GM23338 (cell line): ENCODE measurements at regions not wholly inside any gene's neighbourhood (a gene's known extent, or its start where the extent isn't known, plus 50 kb on each side); places are given as distances from the start of the nearest gene placed in this dataset.

Experiments used
- ATAC-seq: fragments of 200-7000 bp; cut with Tn5 transposase; 3 replicates; pipeline ENCODE4 v1.9.1; 2020
- DNase-seq: peaks from one replicate; pipeline ENCODE4 v3.0.0-alpha.2; 2015; ENCODE audit warnings: low spot score
- H2AFZ ChIP-seq: fragments of 200-600 bp; sonication (generic); 2 replicates; pipeline ENCODE4 v1.8.0; 2016; ENCODE audit warnings: antibody characterized with exemption, mild to moderate bottlenecking, moderate library complexity
- H3F3A ChIP-seq: fragments of 200-600 bp; sonication (generic); replicated peaks from 2 replicates; pipeline ENCODE4 v1.8.0; 2017; ENCODE audit warnings: antibody characterized with exemption, mixed run types, low read depth
- H3K27ac ChIP-seq: fragments of 200-600 bp; sonication (generic); 2 replicates; pipeline ENCODE4 v1.6.1; 2016; ENCODE audit warnings: low read depth
- H3K27me3 ChIP-seq: fragments of 200-600 bp; sonication (generic); 2 replicates; pipeline ENCODE4 v1.8.0; 2016; ENCODE audit warnings: mild to moderate bottlenecking, mixed run types, moderate library complexity; ENCODE audit not compliant: insufficient read depth
- H3K36me3 ChIP-seq: fragments of 200-600 bp; sonication (generic); 2 replicates; pipeline ENCODE4 v1.8.0; 2016; ENCODE audit warnings: mild to moderate bottlenecking; ENCODE audit not compliant: insufficient read depth
- H3K4me1 ChIP-seq: fragments of 200-600 bp; sonication (generic); 2 replicates; pipeline ENCODE4 v1.8.0; 2016; ENCODE audit warnings: mild to moderate bottlenecking, moderate library complexity; ENCODE audit not compliant: insufficient read depth
- H3K4me2 ChIP-seq: fragments of 200-600 bp; sonication (generic); 2 replicates; pipeline ENCODE4 v1.7.1; 2017; ENCODE audit warnings: mixed run types
- H3K4me3 ChIP-seq: fragments of 200-600 bp; sonication (generic); 2 replicates; pipeline ENCODE4 v1.6.1; 2016; ENCODE audit warnings: mixed run types
- H3K79me2 ChIP-seq: fragments of 200-600 bp; sonication (generic); replicated peaks from 2 replicates; pipeline ENCODE4 v1.8.0; 2017; ENCODE audit warnings: mild to moderate bottlenecking; ENCODE audit not compliant: insufficient read depth
- H3K9me2 ChIP-seq: fragments of 200-600 bp; sonication (generic); 2 replicates; pipeline ENCODE4 v1.8.0; 2017; ENCODE audit not compliant: insufficient read depth
- H4K20me1 ChIP-seq: fragments of 200-600 bp; sonication (generic); replicated peaks from 2 replicates; pipeline ENCODE4 v1.8.0; 2017; ENCODE audit warnings: mild to moderate bottlenecking; ENCODE audit not compliant: insufficient read depth
- H3K27ac Mint-ChIP-seq: 2 replicates; pipeline ENCODE4 v1.8.0; 2020; ENCODE audit warnings: inconsistent platforms, mild to moderate bottlenecking, moderate library complexity, mixed read lengths
- H3K27me3 Mint-ChIP-seq: 3 replicates; pipeline ENCODE4 v1.8.0; 2022; ENCODE audit warnings: low read depth, mild to moderate bottlenecking, moderate library complexity, mixed read lengths, inconsistent platforms; ENCODE audit not compliant: insufficient read depth, poor library complexity
- H3K36me3 Mint-ChIP-seq: 3 replicates; pipeline ENCODE4 v1.8.0; 2021; ENCODE audit warnings: low read depth, mild to moderate bottlenecking, inconsistent platforms, moderate library complexity, mixed read lengths
- H3K4me1 Mint-ChIP-seq: 3 replicates; pipeline ENCODE4 v1.8.0; 2020; ENCODE audit warnings: mild to moderate bottlenecking, inconsistent platforms, mixed read lengths
- H3K4me3 Mint-ChIP-seq: 3 replicates; pipeline ENCODE4 v1.8.0; 2021; ENCODE audit warnings: moderate library complexity, mild to moderate bottlenecking, inconsistent platforms, mixed read lengths
- H3K9me3 Mint-ChIP-seq: 3 replicates; pipeline ENCODE4 v1.8.0; 2020; ENCODE audit warnings: moderate library complexity, mild to moderate bottlenecking, inconsistent platforms, mixed read lengths
- CREB1 ChIP-seq: fragments of 250-450 bp; sonication (Bioruptor Pico); IDR thresholded peaks from 2 replicates; pipeline ENCODE4 v1.5.0; 2020; ENCODE audit warnings: low read depth, mild to moderate bottlenecking, moderate library complexity
- EZH2 ChIP-seq: fragments of 200-600 bp; sonication (generic); IDR thresholded peaks from one replicate; pipeline ENCODE4 v1.8.0; 2017; ENCODE audit warnings: antibody characterized with exemption, mild to moderate bottlenecking, low read depth; ENCODE audit not compliant: unreplicated experiment
- EZH2phosphoT487 ChIP-seq: fragments of 200-600 bp; sonication (generic); IDR thresholded peaks from one replicate; pipeline ENCODE4 v1.8.1; 2018; ENCODE audit warnings: antibody characterized with exemption; ENCODE audit not compliant: unreplicated experiment
- JUNB ChIP-seq: IDR thresholded peaks from one replicate; pipeline ENCODE4 v1.6.1; 2016; ENCODE audit warnings: antibody characterized with exemption; ENCODE audit not compliant: unreplicated experiment
- NANOG ChIP-seq: IDR thresholded peaks from 2 replicates; pipeline ENCODE4 v1.6.1; 2016; ENCODE audit warnings: antibody characterized with exemption, borderline replicate concordance
- POLR2AphosphoS5 ChIP-seq: IDR thresholded peaks from 2 replicates; pipeline ENCODE4 v1.6.1; 2016; ENCODE audit warnings: antibody characterized with exemption, low read depth
- STAT1 ChIP-seq: IDR thresholded peaks from one replicate; pipeline ENCODE4 v1.6.1; 2016; ENCODE audit warnings: antibody characterized with exemption; ENCODE audit not compliant: unreplicated experiment
- ZNF114 ChIP-seq: fragments of 250-450 bp; sonication (Bioruptor Pico); IDR thresholded peaks from 2 replicates; pipeline ENCODE4 v1.5.0; 2020; ENCODE audit warnings: mild to moderate bottlenecking, moderate library complexity
- ZNF331 ChIP-seq: fragments of 250-450 bp; sonication (Bioruptor Pico); IDR thresholded peaks from 2 replicates; pipeline ENCODE4 v1.5.0; 2020; ENCODE audit warnings: low read depth, mild to moderate bottlenecking, moderate library complexity
- TF ChIP-seq, protein P1 (sequence below): IDR thresholded peaks from 2 replicates; pipeline ENCODE4 v1.6.1; 2016; ENCODE audit warnings: antibody characterized with exemption
- TF ChIP-seq, protein P2 (sequence below): IDR thresholded peaks from one replicate; pipeline ENCODE4 v1.6.1; 2018; ENCODE audit warnings: antibody characterized with exemption; ENCODE audit not compliant: unreplicated experiment
- TF ChIP-seq, protein P3 (sequence below), 2 experiments: fragments of 200-600 bp in 1 of 2; sonication (generic) in 1 of 2; conservative IDR thresholded peaks; 2 replicates each; pipeline versions ENCODE4 v1.5.1 to v1.6.1; 2016 to 2017; ENCODE audit warnings: antibody characterized with exemption in 2 of 2, low read depth in 2 of 2, mild to moderate bottlenecking in 2 of 2, moderate library complexity in 1 of 2

DNA sequence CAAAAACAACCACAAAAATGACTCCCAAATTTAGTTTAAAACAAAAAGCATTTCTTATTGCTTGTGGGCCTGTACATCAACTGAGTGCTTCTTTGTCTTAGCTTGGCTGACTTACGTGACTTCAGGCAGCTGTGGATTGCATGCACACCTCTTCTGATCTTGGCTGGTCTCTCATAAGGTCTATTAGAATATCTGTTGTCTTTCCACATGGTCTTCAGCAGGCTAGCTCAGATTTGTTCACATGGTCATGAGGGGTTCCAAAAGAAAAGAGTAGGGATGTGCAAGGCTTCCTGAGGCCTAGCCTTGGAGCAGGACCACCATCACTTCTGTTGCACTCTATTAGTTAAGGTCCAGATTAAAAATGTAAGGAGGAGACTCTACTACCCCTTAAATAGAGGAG, 120.1 kb downstream of the LRRC70 start:
- Histone ChIP-seq H4K20me1 (no peaks in the 10 kb centered on the region), H3K27ac (no peak overlapping the region), H3F3A (no peaks in the 10 kb centered on the region), H3K4me1 (no peaks in the 10 kb centered on the region), H3K4me3 (no peak overlapping the region), H3K9me2 (no peaks in the 10 kb centered on the region), H2AFZ (no peak overlapping the region), H3K36me3 (no peaks in the 10 kb centered on the region), H3K4me2 (no peak overlapping the region), H3K79me2 (no peaks in the 10 kb centered on the region), H3K27me3 (no peaks in the 10 kb centered on the region)
- no peak for TF ChIP-seq CREB1 (CRISPR knock-in tag)
- TF ChIP-seq ZNF114 (CRISPR knock-in tag): no peak
- TF ChIP-seq ZNF331 (CRISPR knock-in tag): no peak
- no peak for TF ChIP-seq POLR2AphosphoS5
- TF ChIP-seq, protein P1, sequence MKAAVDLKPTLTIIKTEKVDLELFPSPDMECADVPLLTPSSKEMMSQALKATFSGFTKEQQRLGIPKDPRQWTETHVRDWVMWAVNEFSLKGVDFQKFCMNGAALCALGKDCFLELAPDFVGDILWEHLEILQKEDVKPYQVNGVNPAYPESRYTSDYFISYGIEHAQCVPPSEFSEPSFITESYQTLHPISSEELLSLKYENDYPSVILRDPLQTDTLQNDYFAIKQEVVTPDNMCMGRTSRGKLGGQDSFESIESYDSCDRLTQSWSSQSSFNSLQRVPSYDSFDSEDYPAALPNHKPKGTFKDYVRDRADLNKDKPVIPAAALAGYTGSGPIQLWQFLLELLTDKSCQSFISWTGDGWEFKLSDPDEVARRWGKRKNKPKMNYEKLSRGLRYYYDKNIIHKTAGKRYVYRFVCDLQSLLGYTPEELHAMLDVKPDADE: no peak
- Mint-ChIP-seq H3K9me3 (no peaks in the 10 kb centered on the region), H3K4me3 (no peak overlapping the region), H3K36me3 (no peaks in the 10 kb centered on the region; the same call in 1 of the 3 replicates), H3K4me1 (peaks cover 5% of the 10 kb centered on the region), H3K27ac (no peak overlapping the region), H3K27me3 (no peaks in the 10 kb centered on the region)
- ATAC-seq (no peak), DNase-seq (no peak)

DNA sequence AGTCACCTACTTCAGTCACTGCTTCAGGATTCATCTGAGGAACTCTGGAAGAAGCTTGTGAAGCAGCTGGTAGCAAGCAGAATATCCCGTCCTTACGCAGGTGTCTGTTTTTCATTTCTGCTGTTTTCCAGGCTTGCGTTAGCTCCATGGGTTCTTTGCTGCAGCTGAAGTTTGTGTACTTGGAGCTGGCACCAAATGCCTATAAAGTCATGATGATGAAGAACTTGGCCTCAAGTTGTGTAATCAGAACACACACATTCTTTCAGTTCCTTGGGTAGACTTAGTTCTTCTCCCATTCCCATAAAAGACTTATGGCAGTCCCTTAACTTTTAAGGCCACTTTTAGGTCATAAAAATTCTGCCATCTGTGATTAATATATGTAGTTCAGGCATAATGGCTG, 116.7 kb downstream of the LRRC70 start:
- no peak overlapping the region for H2AFZ ChIP-seq
- peaks cover 9% of the 10 kb centered on the region; the same call in 1 of the 3 replicates for H3K9me3 Mint-ChIP-seq
- peaks cover 5% of the 10 kb centered on the region for H3K4me1 Mint-ChIP-seq
- H3K4me2 ChIP-seq: no peak overlapping the region
- H3K4me1 ChIP-seq: no peaks in the 10 kb centered on the region
- H3K4me3 Mint-ChIP-seq: no peak overlapping the region
- no peaks in the 10 kb centered on the region for H3K36me3 ChIP-seq
- ATAC-seq: no peak
- no peak overlapping the region for H3K27ac Mint-ChIP-seq
- peaks cover 4% of the 10 kb centered on the region for H3K36me3 Mint-ChIP-seq
- H3F3A ChIP-seq: no peaks in the 10 kb centered on the region
- no peaks in the 10 kb centered on the region for H3K27me3 ChIP-seq
- H3K79me2 ChIP-seq: no peaks in the 10 kb centered on the region
- H3K27ac ChIP-seq: no peak overlapping the region
- peaks cover 8% of the 10 kb centered on the region; the same call in 1 of the 2 replicates for H3K9me2 ChIP-seq
- no peak overlapping the region for H3K4me3 ChIP-seq
- DNase-seq: no peak
- no peaks in the 10 kb centered on the region for H3K27me3 Mint-ChIP-seq
- H4K20me1 ChIP-seq: no peaks in the 10 kb centered on the region
- TF ChIP-seq ZNF331 (CRISPR knock-in tag) (no peak), NANOG (no peak), CREB1 (CRISPR knock-in tag) (no peak), EZH2 (no peak), POLR2AphosphoS5 (no peak), STAT1 (no peak), JUNB (no peak), EZH2phosphoT487 (no peak)
- TF ChIP-seq, protein P2, sequence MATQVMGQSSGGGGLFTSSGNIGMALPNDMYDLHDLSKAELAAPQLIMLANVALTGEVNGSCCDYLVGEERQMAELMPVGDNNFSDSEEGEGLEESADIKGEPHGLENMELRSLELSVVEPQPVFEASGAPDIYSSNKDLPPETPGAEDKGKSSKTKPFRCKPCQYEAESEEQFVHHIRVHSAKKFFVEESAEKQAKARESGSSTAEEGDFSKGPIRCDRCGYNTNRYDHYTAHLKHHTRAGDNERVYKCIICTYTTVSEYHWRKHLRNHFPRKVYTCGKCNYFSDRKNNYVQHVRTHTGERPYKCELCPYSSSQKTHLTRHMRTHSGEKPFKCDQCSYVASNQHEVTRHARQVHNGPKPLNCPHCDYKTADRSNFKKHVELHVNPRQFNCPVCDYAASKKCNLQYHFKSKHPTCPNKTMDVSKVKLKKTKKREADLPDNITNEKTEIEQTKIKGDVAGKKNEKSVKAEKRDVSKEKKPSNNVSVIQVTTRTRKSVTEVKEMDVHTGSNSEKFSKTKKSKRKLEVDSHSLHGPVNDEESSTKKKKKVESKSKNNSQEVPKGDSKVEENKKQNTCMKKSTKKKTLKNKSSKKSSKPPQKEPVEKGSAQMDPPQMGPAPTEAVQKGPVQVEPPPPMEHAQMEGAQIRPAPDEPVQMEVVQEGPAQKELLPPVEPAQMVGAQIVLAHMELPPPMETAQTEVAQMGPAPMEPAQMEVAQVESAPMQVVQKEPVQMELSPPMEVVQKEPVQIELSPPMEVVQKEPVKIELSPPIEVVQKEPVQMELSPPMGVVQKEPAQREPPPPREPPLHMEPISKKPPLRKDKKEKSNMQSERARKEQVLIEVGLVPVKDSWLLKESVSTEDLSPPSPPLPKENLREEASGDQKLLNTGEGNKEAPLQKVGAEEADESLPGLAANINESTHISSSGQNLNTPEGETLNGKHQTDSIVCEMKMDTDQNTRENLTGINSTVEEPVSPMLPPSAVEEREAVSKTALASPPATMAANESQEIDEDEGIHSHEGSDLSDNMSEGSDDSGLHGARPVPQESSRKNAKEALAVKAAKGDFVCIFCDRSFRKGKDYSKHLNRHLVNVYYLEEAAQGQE: no peak
- TF ChIP-seq, protein P1: no peak
- TF ChIP-seq, protein P3, sequence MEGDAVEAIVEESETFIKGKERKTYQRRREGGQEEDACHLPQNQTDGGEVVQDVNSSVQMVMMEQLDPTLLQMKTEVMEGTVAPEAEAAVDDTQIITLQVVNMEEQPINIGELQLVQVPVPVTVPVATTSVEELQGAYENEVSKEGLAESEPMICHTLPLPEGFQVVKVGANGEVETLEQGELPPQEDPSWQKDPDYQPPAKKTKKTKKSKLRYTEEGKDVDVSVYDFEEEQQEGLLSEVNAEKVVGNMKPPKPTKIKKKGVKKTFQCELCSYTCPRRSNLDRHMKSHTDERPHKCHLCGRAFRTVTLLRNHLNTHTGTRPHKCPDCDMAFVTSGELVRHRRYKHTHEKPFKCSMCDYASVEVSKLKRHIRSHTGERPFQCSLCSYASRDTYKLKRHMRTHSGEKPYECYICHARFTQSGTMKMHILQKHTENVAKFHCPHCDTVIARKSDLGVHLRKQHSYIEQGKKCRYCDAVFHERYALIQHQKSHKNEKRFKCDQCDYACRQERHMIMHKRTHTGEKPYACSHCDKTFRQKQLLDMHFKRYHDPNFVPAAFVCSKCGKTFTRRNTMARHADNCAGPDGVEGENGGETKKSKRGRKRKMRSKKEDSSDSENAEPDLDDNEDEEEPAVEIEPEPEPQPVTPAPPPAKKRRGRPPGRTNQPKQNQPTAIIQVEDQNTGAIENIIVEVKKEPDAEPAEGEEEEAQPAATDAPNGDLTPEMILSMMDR (conservative IDR thresholded peaks at IDR 0.05; ENCODE audit: low read depth in 2 of 2): no peak
